ENCODE measurements at regions not wholly inside any gene's neighbourhood (a gene's known extent, or its start where the extent isn't known, plus 50 kb on each side); places are given as distances from the start of the nearest gene placed in this dataset.

GRCh38 chr4:137966504-137966903 is 275.6 kb downstream of the SLC7A11 start:
- H3K4me2 ChIP-seq: no peak overlapping the region
- no peaks in the 10 kb centered on the region for H3K36me3 ChIP-seq (replicated peaks in 1 of 2; ENCODE audit: control insufficient read depth in 1 of 2, insufficient read depth in 2 of 2, low read length in 1 of 2)
- peaks cover 2% of the 10 kb centered on the region for H3F3A ChIP-seq (replicated peaks; ENCODE audit: insufficient read depth)
- no peak overlapping the region for H3K27ac ChIP-seq (ENCODE audit: low read depth in 2 of 2, low read length in 1 of 2)
- peaks cover 4% of the 10 kb centered on the region; the same call in 1 of the 2 replicates for H3K9me2 ChIP-seq
- DNase-seq: no peak
- H3K4me1 ChIP-seq (ENCODE audit: control insufficient read depth in 1 of 2, insufficient read depth in 2 of 2, low read depth in 1 of 2, low read length in 1 of 2): peaks cover 0 to 2% of the 10 kb centered on the region in 2 experiments; a peak in 1 of 4 replicates
- no peak overlapping the region for H2AFZ ChIP-seq (ENCODE audit: low read depth)
- no peak overlapping the region for H3K4me3 ChIP-seq (ENCODE audit: low read depth in 2 of 2, low read length in 1 of 2)
- no peaks in the 10 kb centered on the region for H3K79me2 ChIP-seq (ENCODE audit: insufficient read depth)
- 71% methylated on average over 3 of the region's 3 CpGs for WGBS (ENCODE audit: low lambda C conversion rate)
- POLR2A ChIA-PET: no interaction called here
- CTCF ChIA-PET: no interaction called here
- no peaks in the 10 kb centered on the region for H4K20me1 ChIP-seq (ENCODE audit: insufficient read depth)
- H3K9me3 ChIP-seq: no peaks in the 10 kb centered on the region
- H3K27me3 ChIP-seq (ENCODE audit: insufficient read depth): no peaks in the 10 kb centered on the region
- TF ChIP-seq YY1 (IDR thresholded peaks at IDR 0.05; ENCODE audit: low read depth) (no peak), TAF1 (IDR thresholded peaks at IDR 0.05; ENCODE audit: borderline replicate concordance, low read depth, low read length) (no peak), EZH2phosphoT487 (IDR thresholded peaks at IDR 0.05; ENCODE audit: borderline replicate concordance, low read depth) (no peak), FOXM1 (IDR thresholded peaks at IDR 0.05; ENCODE audit: low read depth) (no peak), TEAD4 (IDR thresholded peaks at IDR 0.05; ENCODE audit: borderline replicate concordance, insufficient read depth) (no peak), MXI1 (IDR thresholded peaks at IDR 0.05; ENCODE audit: low read depth, low read length) (no peak), CHD2 (IDR thresholded peaks at IDR 0.05; ENCODE audit: low read length, partially characterized antibody) (no peak), FOSL2 (IDR thresholded peaks at IDR 0.05; ENCODE audit: borderline replicate concordance, low read depth) (no peak), GATA2 (CRISPR knock-in tag; IDR thresholded peaks at IDR 0.05) (no peak), USF2 (IDR thresholded peaks at IDR 0.05; ENCODE audit: borderline replicate concordance, low read depth, low read length) (no peak)
- H3K9ac ChIP-seq: no peak overlapping the region

- H2AFZ ChIP-seq (ENCODE audit: low read depth): peak overlapping the region; percentile 71; the same call in 1 of the 2 replicates
- no peaks in the 10 kb centered on the region for H3K79me2 ChIP-seq (ENCODE audit: insufficient read depth)
- POLR2A ChIA-PET: no interaction called here
- H3K9me2 ChIP-seq: no peaks in the 10 kb centered on the region
- H3F3A ChIP-seq (replicated peaks; ENCODE audit: insufficient read depth): peaks cover 19% of the 10 kb centered on the region
- peak overlapping the region; percentile 58 to 80 for H3K27ac ChIP-seq (ENCODE audit: low read depth in 2 of 2, low read length in 1 of 2)
- CTCF ChIA-PET: interaction anchor here (0.5 to 0.8 kb wide), 2 partner anchors 14 to 77 kb away, joined by 3 read pairs; no protein-coding TSS in a partner anchor
- H3K4me3 ChIP-seq (ENCODE audit: low read depth in 2 of 2, low read length in 1 of 2): peak overlapping the region in 1 of 2 experiments; percentile 10; a peak in 1 of 4 replicates
- H3K9ac ChIP-seq: peak overlapping the region; percentile 18; the same call in 1 of the 2 replicates
- H3K4me2 ChIP-seq: peak overlapping the region; percentile 58; the same call in 1 of the 2 replicates
- no peaks in the 10 kb centered on the region for H4K20me1 ChIP-seq (ENCODE audit: insufficient read depth)
- no peaks in the 10 kb centered on the region for H3K9me3 ChIP-seq
- H3K36me3 ChIP-seq (replicated peaks in 1 of 2; ENCODE audit: control insufficient read depth in 1 of 2, insufficient read depth in 2 of 2, low read length in 1 of 2): no peaks in the 10 kb centered on the region
- H3K4me1 ChIP-seq (ENCODE audit: control insufficient read depth in 1 of 2, insufficient read depth in 2 of 2, low read depth in 1 of 2, low read length in 1 of 2): peaks cover 8 to 9% of the 10 kb centered on the region in 2 experiments; a peak in 3 of 4 replicates
- no peaks in the 10 kb centered on the region for H3K27me3 ChIP-seq (ENCODE audit: insufficient read depth)
- TF ChIP-seq REST (IDR thresholded peaks at IDR 0.05; ENCODE audit: low read depth, low read length) (no peak), TCF12 (IDR thresholded peaks at IDR 0.05) (0 out of 2 replicates have a peak, but pooled peaks have one; percentile 0), ZBTB33 (IDR thresholded peaks at IDR 0.05; ENCODE audit: borderline replicate concordance, low read depth) (no peak), RCOR1 (IDR thresholded peaks at IDR 0.05; ENCODE audit: low read length) (0 out of 2 replicates have a peak, but pooled peaks have one; percentile 39)
- peak; percentile 10 for DNase-seq
These were observed 281.1 kb downstream of the SLC7A11 start for GRCh38 chr4:137961051-137961438.
